Neural progenitor cell (in vitro differentiated cells): ENCODE measurements at regions not wholly inside any gene's neighbourhood (a gene's known extent, or its start where the extent isn't known, plus 50 kb on each side); places are given as distances from the start of the nearest gene placed in this dataset.

ENCODE experiments used
- DNase-seq: peaks from one replicate; pipeline ENCODE4 v3.0.0-alpha.2; 2016; ENCODE audit warnings: low spot score
- H2AFZ ChIP-seq: fragments of 200-600 bp; sonication (generic); replicated peaks from 2 replicates; pipeline ENCODE4 v1.6.1; 2016; ENCODE audit warnings: antibody characterized with exemption
- H3F3A ChIP-seq: fragments of 200-600 bp; sonication (generic); 2 replicates; pipeline ENCODE4 v1.6.1; 2016; ENCODE audit warnings: antibody characterized with exemption, low read depth
- H3K27ac ChIP-seq: fragments of 200-600 bp; sonication (generic); 2 replicates; pipeline ENCODE4 v1.5.1; 2016; ENCODE audit warnings: mild to moderate bottlenecking
- H3K27me3 ChIP-seq: fragments of 200-600 bp; sonication (generic); 2 replicates; pipeline ENCODE4 v1.6.1; 2016; ENCODE audit warnings: mild to moderate bottlenecking, moderate library complexity
- H3K36me3 ChIP-seq: fragments of 200-600 bp; sonication (generic); 2 replicates; pipeline ENCODE4 v1.5.1; 2016
- H3K4me1 ChIP-seq: fragments of 200-600 bp; sonication (generic); 2 replicates; pipeline ENCODE4 v1.6.1; 2016; ENCODE audit warnings: mixed run types
- H3K4me2 ChIP-seq: fragments of 200-600 bp; sonication (generic); 2 replicates; pipeline ENCODE4 v1.6.1; 2016
- H3K4me3 ChIP-seq: fragments of 200-600 bp; sonication (generic); 2 replicates; pipeline ENCODE4 v1.5.1; 2016
- H3K79me2 ChIP-seq: fragments of 200-600 bp; sonication (generic); 2 replicates; pipeline ENCODE4 v1.6.1; 2016; ENCODE audit warnings: low read depth
- H3K9ac ChIP-seq: fragments of 200-600 bp; sonication (generic); 2 replicates; pipeline ENCODE4 v1.6.1; 2016
- H3K9me3 ChIP-seq: fragments of 200-600 bp; sonication (generic); 2 replicates; pipeline ENCODE4 v1.5.1; 2016; ENCODE audit warnings: low read depth
- H4K20me1 ChIP-seq: fragments of 200-600 bp; sonication (generic); 2 replicates; pipeline ENCODE4 v1.6.1; 2016; ENCODE audit warnings: low read depth
- H3K27ac Mint-ChIP-seq: 3 replicates; pipeline ENCODE4 v1.8.0; 2021; ENCODE audit warnings: mixed read lengths
- H3K27me3 Mint-ChIP-seq: 2 replicates; pipeline ENCODE4 v1.8.0; 2022; ENCODE audit warnings: low read depth, mild to moderate bottlenecking, inconsistent platforms, moderate library complexity, mixed read lengths; ENCODE audit not compliant: insufficient read depth
- H3K36me3 Mint-ChIP-seq: 3 replicates; pipeline ENCODE4 v1.8.0; 2021; ENCODE audit warnings: mixed read lengths
- H3K4me1 Mint-ChIP-seq: 3 replicates; pipeline ENCODE4 v1.8.0; 2021; ENCODE audit warnings: mixed read lengths
- H3K4me3 Mint-ChIP-seq: 3 replicates; pipeline ENCODE4 v1.8.0; 2021; ENCODE audit warnings: mild to moderate bottlenecking, moderate library complexity, mixed read lengths
- H3K9me3 Mint-ChIP-seq: 3 replicates; pipeline ENCODE4 v1.8.0; 2020; ENCODE audit warnings: mixed read lengths
- CTCF ChIP-seq: fragments of 200-600 bp; sonication (generic); IDR thresholded peaks from 2 replicates; pipeline ENCODE4 v1.5.1; 2017; ENCODE audit warnings: antibody characterized with exemption, mild to moderate bottlenecking
- EZH2 ChIP-seq: fragments of 200-600 bp; sonication (generic); IDR thresholded peaks from 2 replicates; pipeline ENCODE4 v1.6.1; 2017; ENCODE audit warnings: antibody characterized with exemption, mild to moderate bottlenecking, moderate library complexity
- EZH2phosphoT487 ChIP-seq: fragments of 200-600 bp; sonication (generic); IDR thresholded peaks from 2 replicates; pipeline ENCODE4 v1.6.1; 2017; ENCODE audit warnings: antibody characterized with exemption

- H3K4me3 ChIP-seq, result no peak overlapping the region
- H3K79me2 ChIP-seq, result no peaks in the 10 kb centered on the region
- H4K20me1 ChIP-seq, result no peaks in the 10 kb centered on the region
- Mint-ChIP-seq H3K27ac (no peak overlapping the region), H3K4me1 (no peaks in the 10 kb centered on the region), H3K9me3 (no peaks in the 10 kb centered on the region), H3K27me3 (no peaks in the 10 kb centered on the region), H3K36me3 (no peaks in the 10 kb centered on the region), H3K4me3 (no peak overlapping the region)
- H3F3A ChIP-seq, result no peaks in the 10 kb centered on the region
- H3K36me3 ChIP-seq, result no peaks in the 10 kb centered on the region
- H3K9me3 ChIP-seq, result no peaks in the 10 kb centered on the region
- TF ChIP-seq CTCF (no peak), EZH2 (no peak)
- no peak overlapping the region for H3K4me2 ChIP-seq
- H3K27me3 ChIP-seq, result no peaks in the 10 kb centered on the region
- DNase-seq, result no peak
- H2AFZ ChIP-seq, result peak overlapping the region; percentile 47
- no peaks in the 10 kb centered on the region for H3K4me1 ChIP-seq
- no peak overlapping the region for H3K27ac ChIP-seq
- no peak overlapping the region for H3K9ac ChIP-seq
Measured at GRCh38 chr1:81044708-81045107, 756.0 kb upstream of the ADGRL2 start.

- no peaks in the 10 kb centered on the region for H3K9me3 Mint-ChIP-seq
- H3K4me2 ChIP-seq, result no peak overlapping the region
- no peaks in the 10 kb centered on the region for H3K79me2 ChIP-seq
- TF ChIP-seq CTCF (no peak), EZH2phosphoT487 (no peak)
- no peaks in the 10 kb centered on the region for H3K4me1 Mint-ChIP-seq
- H3K27ac ChIP-seq, result no peak overlapping the region
- no peak overlapping the region for H2AFZ ChIP-seq
- no peak overlapping the region for H3K9ac ChIP-seq
- no peaks in the 10 kb centered on the region for H3K36me3 ChIP-seq
- no peaks in the 10 kb centered on the region for H3K4me1 ChIP-seq
- H3K36me3 Mint-ChIP-seq, result no peaks in the 10 kb centered on the region
- no peak overlapping the region for H3K27ac Mint-ChIP-seq
- H3K4me3 Mint-ChIP-seq, result no peak overlapping the region
- H3F3A ChIP-seq, result no peaks in the 10 kb centered on the region
- H4K20me1 ChIP-seq, result no peaks in the 10 kb centered on the region
- H3K9me3 ChIP-seq, result no peaks in the 10 kb centered on the region
- H3K27me3 Mint-ChIP-seq, result no peaks in the 10 kb centered on the region
- no peak overlapping the region for H3K4me3 ChIP-seq
- DNase-seq, result no peak
- H3K27me3 ChIP-seq, result no peaks in the 10 kb centered on the region
Measured at GRCh38 chr1:81042225-81042624, 758.5 kb upstream of the ADGRL2 start.

- no peaks in the 10 kb centered on the region for H3K36me3 Mint-ChIP-seq
- H3F3A ChIP-seq, result no peaks in the 10 kb centered on the region
Measured at GRCh38 chr1:81034291-81034690, 766.4 kb upstream of the ADGRL2 start.

More at GRCh38 chr1:81034291-81034690, 766.4 kb upstream of the ADGRL2 start:
- Histone ChIP-seq H3K79me2 (no peaks in the 10 kb centered on the region), H3K4me2 (no peak overlapping the region), H2AFZ (no peak overlapping the region), H3K9me3 (no peaks in the 10 kb centered on the region), H4K20me1 (no peaks in the 10 kb centered on the region), H3K4me1 (no peaks in the 10 kb centered on the region), H3K36me3 (no peaks in the 10 kb centered on the region), H3K27ac (no peak overlapping the region), H3K9ac (no peak overlapping the region), H3K27me3 (no peaks in the 10 kb centered on the region), H3K4me3 (no peak overlapping the region)
- Mint-ChIP-seq H3K9me3 (no peaks in the 10 kb centered on the region), H3K27me3 (peaks cover 2% of the 10 kb centered on the region), H3K4me1 (peaks cover 2% of the 10 kb centered on the region), H3K27ac (no peak overlapping the region), H3K4me3 (no peak overlapping the region)
- DNase-seq, result no peak
- no peak for TF ChIP-seq EZH2
- TF ChIP-seq CTCF, result no peak
- no peak for TF ChIP-seq EZH2phosphoT487
